ENCODE measurements at regions not wholly inside any gene's neighbourhood (a gene's known extent, or its start where the extent isn't known, plus 50 kb on each side); places are given as distances from the start of the nearest gene placed in this dataset.

DNA sequence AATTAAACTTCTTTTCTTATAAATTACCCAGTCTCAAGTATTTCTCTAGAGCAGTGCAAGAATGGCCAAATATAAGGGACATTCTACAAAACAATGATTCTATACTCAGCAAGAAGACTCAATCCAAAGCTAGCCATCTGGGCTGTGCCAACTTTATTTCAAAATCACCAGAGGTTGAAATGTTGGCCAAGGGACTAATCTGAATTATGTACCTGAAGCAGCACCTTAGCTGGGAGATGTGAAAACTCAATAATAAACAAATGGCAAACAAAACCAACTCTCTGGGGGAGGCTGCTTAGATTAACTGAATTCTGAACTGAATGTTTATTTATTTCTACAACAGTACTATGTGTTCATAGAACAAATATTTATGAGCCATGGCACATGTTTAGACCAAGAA, 251.3 kb downstream of the RDH14 start:
- no peaks in the 10 kb centered on the region for H3K4me1 ChIP-seq
- no peaks in the 10 kb centered on the region for H3K9me3 ChIP-seq
- H3K27ac ChIP-seq, result no peak overlapping the region
- intact Hi-C loops (cut with DNase I; ENCODE audit: low total_unique reads), result no loop called here
- TF ChIP-seq POLR2AphosphoS5 (IDR thresholded peaks at IDR 0.05) (no peak), POLR2A (IDR thresholded peaks at IDR 0.05) (no peak)
- TF ChIP-seq, protein P1, sequence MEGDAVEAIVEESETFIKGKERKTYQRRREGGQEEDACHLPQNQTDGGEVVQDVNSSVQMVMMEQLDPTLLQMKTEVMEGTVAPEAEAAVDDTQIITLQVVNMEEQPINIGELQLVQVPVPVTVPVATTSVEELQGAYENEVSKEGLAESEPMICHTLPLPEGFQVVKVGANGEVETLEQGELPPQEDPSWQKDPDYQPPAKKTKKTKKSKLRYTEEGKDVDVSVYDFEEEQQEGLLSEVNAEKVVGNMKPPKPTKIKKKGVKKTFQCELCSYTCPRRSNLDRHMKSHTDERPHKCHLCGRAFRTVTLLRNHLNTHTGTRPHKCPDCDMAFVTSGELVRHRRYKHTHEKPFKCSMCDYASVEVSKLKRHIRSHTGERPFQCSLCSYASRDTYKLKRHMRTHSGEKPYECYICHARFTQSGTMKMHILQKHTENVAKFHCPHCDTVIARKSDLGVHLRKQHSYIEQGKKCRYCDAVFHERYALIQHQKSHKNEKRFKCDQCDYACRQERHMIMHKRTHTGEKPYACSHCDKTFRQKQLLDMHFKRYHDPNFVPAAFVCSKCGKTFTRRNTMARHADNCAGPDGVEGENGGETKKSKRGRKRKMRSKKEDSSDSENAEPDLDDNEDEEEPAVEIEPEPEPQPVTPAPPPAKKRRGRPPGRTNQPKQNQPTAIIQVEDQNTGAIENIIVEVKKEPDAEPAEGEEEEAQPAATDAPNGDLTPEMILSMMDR (IDR thresholded peaks at IDR 0.05), result no peak
- H3K36me3 ChIP-seq, result no peaks in the 10 kb centered on the region
- H3K27me3 ChIP-seq, result no peaks in the 10 kb centered on the region
- no peak for DNase-seq (ENCODE audit: low spot score in 2 of 2)
- no peak overlapping the region for H3K4me3 ChIP-seq

DNA sequence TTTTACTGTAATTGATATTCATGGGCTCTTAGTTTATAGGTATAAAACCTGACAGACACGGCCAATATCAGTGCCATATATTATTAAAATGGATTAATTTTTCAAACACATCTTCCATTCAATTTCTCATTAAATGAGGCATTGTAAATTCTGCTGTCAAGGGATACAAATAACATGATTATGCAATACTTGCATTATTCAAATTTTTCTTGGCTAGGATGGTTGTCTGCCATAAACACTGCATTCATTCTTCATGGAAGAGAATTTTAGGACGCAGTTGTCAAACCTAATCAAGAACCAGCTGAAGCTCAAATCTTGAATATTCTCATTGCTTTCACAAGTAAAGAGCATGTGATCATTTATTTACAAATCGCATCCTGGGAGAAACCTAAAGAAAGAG, 255.6 kb downstream of the RDH14 start:
- H3K36me3 ChIP-seq, result no peaks in the 10 kb centered on the region
- no peaks in the 10 kb centered on the region for H3K4me1 ChIP-seq
- H3K27ac ChIP-seq, result no peak overlapping the region
- no peaks in the 10 kb centered on the region for H3K27me3 ChIP-seq
- no peak for DNase-seq (ENCODE audit: low spot score in 2 of 2)
- no peak for TF ChIP-seq POLR2A (IDR thresholded peaks at IDR 0.05)
- TF ChIP-seq, protein P1 (IDR thresholded peaks at IDR 0.05), result no peak
- TF ChIP-seq POLR2AphosphoS5 (IDR thresholded peaks at IDR 0.05), result no peak
- no peak overlapping the region for H3K4me3 ChIP-seq
- intact Hi-C loops (cut with DNase I; ENCODE audit: low total_unique reads), result no loop called here
- H3K9me3 ChIP-seq, result no peaks in the 10 kb centered on the region

DNA sequence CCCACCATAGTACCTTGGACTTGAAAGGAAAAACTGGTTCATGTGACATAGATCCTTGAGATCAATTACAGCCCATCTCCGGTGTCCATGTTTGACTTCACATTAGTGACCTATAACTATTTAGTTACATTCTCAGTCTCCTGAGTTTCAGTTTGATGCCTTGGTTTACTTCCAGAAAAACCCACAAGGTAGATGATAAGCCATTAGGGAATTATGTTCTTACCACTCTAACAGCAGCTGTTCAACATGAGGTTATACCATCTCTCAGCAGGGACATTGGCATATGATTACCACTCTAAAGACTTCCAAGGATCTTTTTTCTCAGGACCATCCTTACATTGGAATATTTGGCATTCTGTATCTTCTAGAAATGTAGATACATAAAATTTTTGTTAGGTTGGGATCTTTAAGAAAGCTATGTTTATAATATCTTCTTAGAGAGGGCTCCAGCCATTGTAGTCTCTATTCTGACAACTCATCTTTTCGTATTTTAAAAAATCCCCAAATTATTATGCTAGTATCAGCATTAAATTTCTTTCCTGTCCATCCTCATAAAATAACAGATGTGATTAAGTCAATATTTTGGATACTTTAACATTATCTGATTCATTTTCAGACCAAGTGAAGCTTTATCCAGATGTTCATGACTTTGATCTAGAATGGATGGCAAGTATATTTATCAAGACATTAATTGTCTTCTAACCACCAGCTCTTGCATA, 258.9 kb downstream of the RDH14 start:
- no peaks in the 10 kb centered on the region for H3K4me1 ChIP-seq
- H3K27ac ChIP-seq, result no peak overlapping the region
- no peaks in the 10 kb centered on the region for H3K27me3 ChIP-seq
- H3K36me3 ChIP-seq, result no peaks in the 10 kb centered on the region
- H3K4me3 ChIP-seq, result no peak overlapping the region
- TF ChIP-seq, protein P1 (IDR thresholded peaks at IDR 0.05), result no peak
- no peak for TF ChIP-seq POLR2A (IDR thresholded peaks at IDR 0.05)
- no peak for TF ChIP-seq POLR2AphosphoS5 (IDR thresholded peaks at IDR 0.05)
- intact Hi-C loops (cut with DNase I; ENCODE audit: low total_unique reads), result no loop called here
- no peak for DNase-seq (ENCODE audit: low spot score in 2 of 2)
- no peaks in the 10 kb centered on the region for H3K9me3 ChIP-seq

DNA sequence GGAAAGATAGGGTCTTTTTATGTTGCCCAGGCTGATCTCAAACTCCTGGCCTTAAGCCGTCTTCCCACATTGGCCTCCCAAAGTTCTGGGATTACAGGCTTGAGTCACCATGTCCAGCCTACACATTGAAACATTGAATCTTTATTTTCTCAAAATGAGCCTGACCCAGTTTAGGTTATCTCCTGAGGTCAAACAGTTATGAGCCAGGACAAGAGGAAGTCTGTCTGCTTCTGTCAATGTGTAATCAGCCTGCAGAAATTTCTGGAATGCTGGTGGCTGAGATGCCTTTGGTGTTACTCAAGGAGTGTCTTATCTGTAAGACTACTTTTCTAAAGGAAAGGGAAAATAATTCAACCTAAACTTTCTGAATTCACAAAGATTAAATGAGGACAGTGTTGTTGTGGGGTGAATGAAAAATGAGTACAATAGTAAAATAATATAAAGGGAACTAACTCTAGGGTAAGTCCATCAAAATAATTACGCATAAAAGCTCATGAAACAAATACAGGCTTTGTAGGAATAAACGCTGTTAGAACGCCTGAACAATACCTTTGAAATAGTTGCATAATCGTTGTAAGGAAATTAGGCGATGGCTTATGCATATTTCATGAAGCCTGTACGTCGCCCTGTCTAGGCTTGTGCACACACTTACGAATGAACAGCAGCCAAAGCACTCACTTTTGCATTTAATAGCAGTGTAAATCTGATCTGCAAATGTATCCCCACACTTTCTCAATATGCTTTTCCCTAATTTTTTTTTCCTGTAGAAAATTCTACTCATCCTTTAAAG, 260.8 kb downstream of the RDH14 start:
- H3K27ac ChIP-seq, result no peak overlapping the region
- TF ChIP-seq POLR2AphosphoS5 (IDR thresholded peaks at IDR 0.05), result no peak
- TF ChIP-seq, protein P1 (IDR thresholded peaks at IDR 0.05), result no peak
- TF ChIP-seq POLR2A (IDR thresholded peaks at IDR 0.05), result no peak
- intact Hi-C loops (cut with DNase I; ENCODE audit: low total_unique reads), result no loop called here

DNA sequence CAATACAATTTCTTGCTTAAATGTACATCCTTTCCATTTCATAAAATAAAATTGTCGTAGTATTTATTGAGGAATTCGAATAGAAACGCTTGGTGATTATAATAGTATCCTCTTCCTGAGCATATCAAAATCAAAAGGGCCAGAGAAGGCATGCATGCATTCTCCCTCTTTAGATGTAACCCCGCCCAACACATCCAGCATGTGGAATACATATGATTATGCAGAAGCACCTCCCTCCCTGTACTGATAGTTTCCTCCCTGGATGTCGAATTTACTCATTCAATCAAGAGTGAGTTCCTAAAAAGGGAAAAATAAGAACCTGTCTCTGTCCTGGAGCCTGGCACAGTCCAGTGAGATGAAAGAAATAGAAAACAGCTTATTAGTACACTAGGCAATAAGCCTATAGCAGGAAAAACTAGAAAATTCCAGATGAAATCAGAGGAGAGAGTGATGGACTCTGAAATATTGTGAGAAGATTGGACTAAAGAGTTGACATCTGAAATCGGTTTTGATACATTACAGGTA, 262.9 kb downstream of the RDH14 start:
- H3K4me3 ChIP-seq, result no peak overlapping the region
- no peaks in the 10 kb centered on the region for H3K9me3 ChIP-seq
- H3K27ac ChIP-seq, result no peak overlapping the region
- H3K27me3 ChIP-seq, result no peaks in the 10 kb centered on the region
- no peaks in the 10 kb centered on the region for H3K36me3 ChIP-seq
- H3K4me1 ChIP-seq, result no peaks in the 10 kb centered on the region
- no peak for TF ChIP-seq POLR2A (IDR thresholded peaks at IDR 0.05)
- intact Hi-C loops (cut with DNase I; ENCODE audit: low total_unique reads), result no loop called here
- DNase-seq (ENCODE audit: low spot score in 2 of 2), result no peak

More for the DNA sequence above, 260.8 kb downstream of the RDH14 start:
- no peaks in the 10 kb centered on the region for H3K27me3 ChIP-seq
- H3K9me3 ChIP-seq, result no peaks in the 10 kb centered on the region
- H3K4me3 ChIP-seq, result no peak overlapping the region
- no peak for DNase-seq (ENCODE audit: low spot score in 2 of 2)
- H3K36me3 ChIP-seq, result no peaks in the 10 kb centered on the region
- H3K4me1 ChIP-seq, result no peaks in the 10 kb centered on the region

Data from breast epithelium (tissue), 4 donors.